ENCODE measurements at regions not wholly inside any gene's neighbourhood (a gene's known extent, or its start where the extent isn't known, plus 50 kb on each side); places are given as distances from the start of the nearest gene placed in this dataset.
A peak's percentile ranks its signal among the peaks of the same experiment; 100 is the strongest.

- no peak for TF ChIP-seq EZH2 (IDR thresholded peaks at IDR 0.05; ENCODE audit: borderline replicate concordance, low read depth, low read length, poor library complexity, severe bottlenecking)
- no peak for TF ChIP-seq CTCF (conservative IDR thresholded peaks at IDR 0.05; ENCODE audit: low read depth, low read length)
- CTCF ChIA-PET, result no interaction called here
- Histone ChIP-seq H3K9me3 (ENCODE audit: low read depth, low read length, poor library complexity, severe bottlenecking) (no peaks in the 10 kb centered on the region), H3K36me3 (ENCODE audit: insufficient read depth, low read length, poor library complexity, severe bottlenecking) (no peaks in the 10 kb centered on the region), H3K27ac (ENCODE audit: low read depth, low read length, poor library complexity, severe bottlenecking) (no peak overlapping the region), H3K4me3 (ENCODE audit: low read depth, low read length, poor library complexity, severe bottlenecking) (no peak overlapping the region), H3K27me3 (replicated peaks; ENCODE audit: insufficient read depth, low read depth, low read length, poor library complexity) (no peaks in the 10 kb centered on the region), H3K4me1 (ENCODE audit: insufficient read depth, low read length, poor library complexity, severe bottlenecking) (peaks cover 25% of the 10 kb centered on the region)
- intact Hi-C loops (cut with micrococcal nuclease; ENCODE audit: unreplicated experiment), result no loop called here
- POLR2A ChIA-PET (ENCODE audit: low non-redundant PET), result no interaction called here
- DNase-seq (ENCODE audit: low spot score), result peak; percentile 80
- BruUV-seq (replicated peaks), result no TSS peak
Measured at GRCh38 chr2:146128216-146128615, 1608.3 kb upstream of the ZEB2 start.

GRCh38 chr2:146125551-146125950, 1605.6 kb upstream of the ZEB2 start:
- TF ChIP-seq EZH2 (IDR thresholded peaks at IDR 0.05; ENCODE audit: borderline replicate concordance, low read depth, low read length, poor library complexity, severe bottlenecking) (no peak), CTCF (conservative IDR thresholded peaks at IDR 0.05; ENCODE audit: low read depth, low read length) (no peak)
- DNase-seq (ENCODE audit: low spot score), result no peak
- no peak overlapping the region for H3K27ac ChIP-seq (ENCODE audit: low read depth, low read length, poor library complexity, severe bottlenecking)
- no TSS peak for BruUV-seq (replicated peaks)
- H3K36me3 ChIP-seq (ENCODE audit: insufficient read depth, low read length, poor library complexity, severe bottlenecking), result no peaks in the 10 kb centered on the region
- no peaks in the 10 kb centered on the region for H3K9me3 ChIP-seq (ENCODE audit: low read depth, low read length, poor library complexity, severe bottlenecking)
- no peaks in the 10 kb centered on the region for H3K27me3 ChIP-seq (replicated peaks; ENCODE audit: insufficient read depth, low read depth, low read length, poor library complexity)
- CTCF ChIA-PET, result no interaction called here
- peaks cover 25% of the 10 kb centered on the region for H3K4me1 ChIP-seq (ENCODE audit: insufficient read depth, low read length, poor library complexity, severe bottlenecking)
- no peak overlapping the region for H3K4me3 ChIP-seq (ENCODE audit: low read depth, low read length, poor library complexity, severe bottlenecking)
- intact Hi-C loops (cut with micrococcal nuclease; ENCODE audit: unreplicated experiment), result no loop called here
- POLR2A ChIA-PET (ENCODE audit: low non-redundant PET), result no interaction called here

- CTCF ChIA-PET, result no interaction called here
- intact Hi-C loops (cut with micrococcal nuclease; ENCODE audit: unreplicated experiment), result no loop called here
- BruUV-seq (replicated peaks), result no TSS peak
- H3K4me1 ChIP-seq (ENCODE audit: insufficient read depth, low read length, poor library complexity, severe bottlenecking), result peaks cover 25% of the 10 kb centered on the region
- POLR2A ChIA-PET (ENCODE audit: low non-redundant PET), result interaction anchor here (0.6 kb wide), 1 partner anchor 10 kb away, joined by 12 read pairs; no protein-coding TSS in a partner anchor
- TF ChIP-seq EZH2 (IDR thresholded peaks at IDR 0.05; ENCODE audit: borderline replicate concordance, low read depth, low read length, poor library complexity, severe bottlenecking), result no peak
- TF ChIP-seq CTCF (conservative IDR thresholded peaks at IDR 0.05; ENCODE audit: low read depth, low read length), result no peak
- H3K27ac ChIP-seq (ENCODE audit: low read depth, low read length, poor library complexity, severe bottlenecking), result no peak overlapping the region
- peak; percentile 62 for DNase-seq (ENCODE audit: low spot score)
- H3K9me3 ChIP-seq (ENCODE audit: low read depth, low read length, poor library complexity, severe bottlenecking), result no peaks in the 10 kb centered on the region
- no peak overlapping the region for H3K4me3 ChIP-seq (ENCODE audit: low read depth, low read length, poor library complexity, severe bottlenecking)
- H3K27me3 ChIP-seq (replicated peaks; ENCODE audit: insufficient read depth, low read depth, low read length, poor library complexity), result no peaks in the 10 kb centered on the region
- H3K36me3 ChIP-seq (ENCODE audit: insufficient read depth, low read length, poor library complexity, severe bottlenecking), result no peaks in the 10 kb centered on the region
Measured at GRCh38 chr2:146124741-146125140, 1604.8 kb upstream of the ZEB2 start.
